ENCODE measurements at regions not wholly inside any gene's neighbourhood (a gene's known extent, or its start where the extent isn't known, plus 50 kb on each side); places are given as distances from the start of the nearest gene placed in this dataset.

DNA sequence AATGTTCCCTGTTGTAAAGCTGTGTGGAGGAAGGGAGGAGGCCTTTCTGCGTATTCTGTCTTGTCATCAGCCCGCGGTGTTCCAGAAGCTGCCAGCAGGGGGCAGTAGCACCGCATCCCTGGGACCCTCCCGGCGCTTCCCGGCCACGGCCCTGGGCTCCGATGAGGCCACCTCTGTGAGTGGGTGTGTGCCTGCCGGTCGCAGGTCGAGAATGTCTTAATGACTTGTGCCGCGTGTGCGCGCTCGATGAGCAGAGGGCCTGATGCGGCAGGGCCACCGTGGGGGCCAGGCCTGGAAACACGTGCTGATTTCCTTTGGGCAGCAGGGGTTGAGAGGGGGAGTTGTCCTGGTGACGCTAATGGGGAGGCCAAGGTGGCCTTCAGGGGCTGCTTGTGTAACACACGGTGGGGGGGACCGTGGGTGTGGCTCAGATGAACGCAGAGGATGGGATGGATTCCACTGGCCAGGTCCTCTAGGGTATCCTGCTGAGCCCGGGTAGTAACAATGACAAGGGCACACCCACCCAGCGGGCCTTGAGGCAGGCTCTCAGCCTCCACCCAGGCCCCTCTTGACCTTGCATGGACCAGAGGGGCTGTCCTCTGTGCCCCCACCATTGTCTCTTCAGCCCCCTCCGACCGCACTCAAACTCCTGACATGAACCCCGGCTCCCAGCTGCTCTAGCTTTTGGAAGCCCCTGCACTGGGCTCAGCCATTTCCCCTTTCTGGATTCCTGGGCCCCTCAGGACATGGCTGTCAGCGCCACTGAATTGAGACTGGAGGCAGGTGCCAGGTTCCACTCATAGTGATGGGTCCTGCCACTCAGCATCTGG lies 135.9 kb upstream of the PODXL start:
- Histone ChIP-seq H3F3A (ENCODE audit: low read depth) (no peaks in the 10 kb centered on the region), H3K4me2 (peak overlapping the region; percentile 62)
- no peaks in the 10 kb centered on the region for H3K9me3 Mint-ChIP-seq

DNA sequence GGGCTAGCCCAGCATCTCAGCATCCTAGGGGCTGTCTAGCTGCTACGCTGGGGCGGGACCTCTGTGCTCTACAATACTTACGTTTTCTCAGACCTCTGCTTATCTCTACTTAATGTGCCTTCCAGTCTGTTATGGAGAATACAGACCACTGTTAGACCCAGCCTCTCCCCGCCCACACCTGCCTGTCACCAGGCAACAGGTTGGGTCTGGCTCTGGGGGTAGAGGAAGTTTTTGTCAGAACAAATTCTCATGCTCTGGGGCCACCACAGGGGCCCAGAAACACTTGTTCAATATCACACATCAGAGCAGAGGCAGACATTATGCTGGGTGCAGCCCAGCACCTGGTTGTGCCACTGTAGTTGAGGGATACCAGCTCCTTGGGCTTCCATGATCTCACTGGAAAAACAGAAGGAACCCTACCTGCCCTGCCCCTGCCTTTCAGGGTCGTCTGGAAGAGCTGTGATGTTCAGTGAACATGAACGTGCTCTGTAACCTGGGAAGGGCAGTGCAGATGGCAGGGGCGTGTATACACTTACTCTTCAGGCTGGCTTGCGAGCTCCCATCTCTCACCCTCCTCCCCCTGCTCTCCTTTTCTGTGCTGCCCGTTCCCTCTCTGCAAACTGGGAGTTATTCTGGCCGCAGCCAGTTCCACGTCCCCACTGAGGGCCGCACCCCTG lies 135.2 kb upstream of the PODXL start:
- H3K4me2 ChIP-seq: no peak overlapping the region

More for the DNA sequence above, 135.9 kb upstream of the PODXL start:
- Histone ChIP-seq H3K9ac (no peak overlapping the region), H3K27me3 (no peaks in the 10 kb centered on the region), H2AFZ (replicated peaks) (peak overlapping the region; percentile 61), H3K4me1 (no peaks in the 10 kb centered on the region), H3K27ac (no peak overlapping the region), H3K79me2 (ENCODE audit: low read depth) (no peaks in the 10 kb centered on the region), H3K36me3 (no peaks in the 10 kb centered on the region), H4K20me1 (ENCODE audit: low read depth) (no peaks in the 10 kb centered on the region), H3K9me3 (ENCODE audit: low read depth) (no peaks in the 10 kb centered on the region), H3K4me3 (no peak overlapping the region)
- H3K36me3 Mint-ChIP-seq: no peaks in the 10 kb centered on the region
- H3K27me3 Mint-ChIP-seq (ENCODE audit: insufficient read depth, low read depth): peaks cover 16% of the 10 kb centered on the region
- peaks cover 6% of the 10 kb centered on the region for H3K4me1 Mint-ChIP-seq
- H3K27ac Mint-ChIP-seq: no peak overlapping the region
- TF ChIP-seq EZH2 (IDR thresholded peaks at IDR 0.05): no peak
- TF ChIP-seq CTCF (IDR thresholded peaks at IDR 0.05): peak; percentile 99
- peak; percentile 87 for DNase-seq (ENCODE audit: low spot score)
- H3K4me3 Mint-ChIP-seq: no peak overlapping the region

GRCh38 chr7:131690441-131690840 lies 134.0 kb upstream of the PODXL start:
- H3K27me3 Mint-ChIP-seq (ENCODE audit: insufficient read depth, low read depth): peaks cover 17% of the 10 kb centered on the region
- Histone ChIP-seq H3K9me3 (ENCODE audit: low read depth) (no peaks in the 10 kb centered on the region), H3K4me2 (no peak overlapping the region), H2AFZ (replicated peaks) (no peak overlapping the region), H3K36me3 (no peaks in the 10 kb centered on the region), H3F3A (ENCODE audit: low read depth) (no peaks in the 10 kb centered on the region), H3K9ac (no peak overlapping the region), H3K4me3 (no peak overlapping the region), H3K27me3 (no peaks in the 10 kb centered on the region), H3K27ac (no peak overlapping the region), H3K4me1 (no peaks in the 10 kb centered on the region), H3K79me2 (ENCODE audit: low read depth) (no peaks in the 10 kb centered on the region), H4K20me1 (ENCODE audit: low read depth) (no peaks in the 10 kb centered on the region)
- H3K9me3 Mint-ChIP-seq: no peaks in the 10 kb centered on the region
- DNase-seq (ENCODE audit: low spot score): no peak
- H3K36me3 Mint-ChIP-seq: no peaks in the 10 kb centered on the region
- H3K4me1 Mint-ChIP-seq: peaks cover 6% of the 10 kb centered on the region
- no peak overlapping the region for H3K4me3 Mint-ChIP-seq
- H3K27ac Mint-ChIP-seq: no peak overlapping the region
- TF ChIP-seq EZH2 (IDR thresholded peaks at IDR 0.05) (no peak), EZH2phosphoT487 (IDR thresholded peaks at IDR 0.05) (no peak), CTCF (IDR thresholded peaks at IDR 0.05) (no peak)

More for the DNA sequence above, 135.2 kb upstream of the PODXL start:
- H3K4me3 Mint-ChIP-seq: no peak overlapping the region
- no peaks in the 10 kb centered on the region for H3K9me3 Mint-ChIP-seq
- Histone ChIP-seq H3K4me3 (no peak overlapping the region), H3K79me2 (ENCODE audit: low read depth) (no peaks in the 10 kb centered on the region), H3K4me1 (no peaks in the 10 kb centered on the region), H3K9me3 (ENCODE audit: low read depth) (no peaks in the 10 kb centered on the region), H3K36me3 (no peaks in the 10 kb centered on the region), H4K20me1 (ENCODE audit: low read depth) (no peaks in the 10 kb centered on the region), H3K27ac (no peak overlapping the region), H3K9ac (no peak overlapping the region), H3F3A (ENCODE audit: low read depth) (no peaks in the 10 kb centered on the region), H2AFZ (replicated peaks) (no peak overlapping the region), H3K27me3 (no peaks in the 10 kb centered on the region)
- no peak for TF ChIP-seq EZH2phosphoT487 (IDR thresholded peaks at IDR 0.05)
- no peak for TF ChIP-seq CTCF (IDR thresholded peaks at IDR 0.05)
- no peak for TF ChIP-seq EZH2 (IDR thresholded peaks at IDR 0.05)
- H3K36me3 Mint-ChIP-seq: no peaks in the 10 kb centered on the region
- H3K27ac Mint-ChIP-seq: no peak overlapping the region
- peaks cover 17% of the 10 kb centered on the region for H3K27me3 Mint-ChIP-seq (ENCODE audit: insufficient read depth, low read depth)
- DNase-seq (ENCODE audit: low spot score): no peak
- peaks cover 6% of the 10 kb centered on the region for H3K4me1 Mint-ChIP-seq
